GM21390 (cell line): ENCODE measurements at regions not wholly inside any gene's neighbourhood (a gene's known extent, or its start where the extent isn't known, plus 50 kb on each side); places are given as distances from the start of the nearest gene placed in this dataset.

ENCODE experiments used
- ATAC-seq: cut with Tn5 transposase; IDR thresholded peaks from one replicate; pipeline ENCODE4 v1.9.1; 2021; ENCODE audit not compliant: unreplicated experiment

DNA sequence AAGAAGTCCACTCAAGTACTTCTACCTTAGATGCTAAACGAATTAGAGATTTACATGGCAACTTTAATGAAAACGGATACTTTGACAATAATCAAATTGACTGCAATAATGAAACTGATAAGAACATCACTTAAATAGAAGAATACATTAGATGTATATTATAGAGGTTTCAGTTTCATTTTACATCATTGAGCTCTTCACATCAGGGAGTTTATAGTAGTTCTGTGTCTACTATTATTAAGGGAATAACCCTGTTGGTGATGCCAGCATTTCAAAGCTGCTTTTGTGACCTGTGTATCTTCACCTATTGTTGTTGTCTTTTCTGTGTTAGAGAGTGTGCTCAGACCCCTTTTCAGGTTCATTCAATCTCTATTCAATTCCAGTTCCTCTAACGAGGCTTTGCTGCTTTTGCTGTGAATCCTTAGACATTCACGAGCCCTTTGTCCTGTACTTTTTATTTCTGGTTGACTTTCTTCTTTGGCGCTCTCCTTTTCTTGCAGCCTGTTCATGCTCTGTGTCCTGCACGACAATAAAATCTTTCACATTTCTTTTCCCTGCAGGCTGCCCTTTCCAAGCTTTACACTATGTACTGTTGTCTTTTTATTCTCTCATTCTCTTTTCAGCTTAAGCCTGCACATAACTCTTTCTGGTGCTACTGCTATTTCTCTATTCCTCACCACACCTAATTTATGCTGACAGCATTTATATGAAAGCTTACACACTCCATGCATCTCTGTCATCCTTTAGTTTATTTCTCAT is 232.1 kb downstream of the CPE start:
- ATAC-seq, result no peak

DNA sequence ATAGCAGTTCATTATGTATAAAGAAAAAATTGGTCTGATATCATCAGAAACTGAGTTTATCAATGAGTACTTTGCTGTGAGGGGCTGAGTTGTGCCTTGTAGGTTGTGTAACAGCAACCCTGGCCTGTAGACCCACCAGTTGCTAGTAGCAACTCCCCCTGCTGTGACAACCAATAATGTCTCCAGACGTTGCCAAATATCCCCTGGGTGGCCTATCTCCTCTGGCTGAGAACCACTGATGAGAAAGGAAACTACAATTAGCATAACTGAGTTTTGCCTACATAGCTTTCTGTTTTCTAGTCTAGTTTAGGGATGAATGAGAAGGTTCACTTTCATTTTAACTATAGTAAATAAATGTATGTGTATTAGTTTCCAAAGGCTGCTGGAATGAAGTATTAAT is 234.1 kb downstream of the CPE start:
- ATAC-seq, result peak; percentile 97

DNA sequence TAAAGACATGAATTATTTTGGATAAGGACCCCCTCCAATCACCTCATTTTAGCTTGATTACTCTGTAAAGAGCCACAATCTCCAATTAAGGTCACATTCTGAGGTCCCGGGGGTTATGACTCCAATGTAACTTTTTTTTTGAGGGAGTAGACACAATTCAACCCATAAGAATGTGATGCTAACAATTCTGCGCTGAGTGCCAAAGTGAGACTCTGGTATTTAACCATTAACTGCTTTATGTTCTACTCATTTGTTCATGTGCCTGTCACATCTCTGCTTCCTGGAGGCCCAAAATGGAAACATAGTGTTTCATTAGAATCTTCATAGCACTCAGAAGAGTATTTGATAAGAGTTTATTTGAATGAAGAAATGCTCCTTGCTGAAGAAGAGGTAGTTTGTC is 234.8 kb downstream of the CPE start:
- ATAC-seq, result no peak

DNA sequence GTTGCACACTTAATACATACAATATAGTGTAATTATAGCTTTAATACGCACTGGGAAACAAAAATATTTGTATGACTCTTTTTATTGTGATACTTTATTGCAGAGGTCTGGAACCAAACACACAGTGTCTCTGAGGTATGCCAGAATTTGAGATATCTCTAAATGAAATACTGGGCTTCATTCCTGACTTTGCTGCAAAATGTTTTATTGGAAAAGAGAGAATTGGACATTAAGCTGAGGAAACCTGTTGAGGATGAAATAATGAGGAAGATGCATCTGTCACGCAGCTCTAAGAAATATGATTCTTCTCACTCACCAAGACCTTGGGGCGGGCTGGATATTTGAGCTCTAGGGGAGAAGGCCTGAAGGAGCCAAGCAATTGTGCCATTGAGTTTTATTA is 242.1 kb downstream of the CPE start:
- ATAC-seq, result no peak

DNA sequence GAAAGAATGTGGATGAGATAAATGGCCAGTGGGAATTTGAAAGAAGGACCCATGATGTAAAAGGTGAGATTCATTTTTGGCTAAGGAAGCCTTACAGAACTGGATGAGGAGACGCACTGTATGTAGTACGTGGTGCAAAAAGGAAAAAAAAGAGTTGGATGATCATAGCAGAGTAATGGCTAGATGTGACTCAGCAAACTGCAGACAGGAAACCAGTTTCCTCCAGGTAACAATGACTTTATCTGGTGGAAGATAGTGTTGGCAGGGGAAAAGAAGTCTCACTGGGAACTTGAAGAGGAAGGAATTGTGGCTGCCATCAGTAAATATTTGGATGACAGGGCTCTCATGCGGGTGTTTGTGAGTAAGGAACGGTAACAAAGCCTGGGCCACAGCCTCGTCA is 243.2 kb downstream of the CPE start:
- ATAC-seq, result no peak

DNA sequence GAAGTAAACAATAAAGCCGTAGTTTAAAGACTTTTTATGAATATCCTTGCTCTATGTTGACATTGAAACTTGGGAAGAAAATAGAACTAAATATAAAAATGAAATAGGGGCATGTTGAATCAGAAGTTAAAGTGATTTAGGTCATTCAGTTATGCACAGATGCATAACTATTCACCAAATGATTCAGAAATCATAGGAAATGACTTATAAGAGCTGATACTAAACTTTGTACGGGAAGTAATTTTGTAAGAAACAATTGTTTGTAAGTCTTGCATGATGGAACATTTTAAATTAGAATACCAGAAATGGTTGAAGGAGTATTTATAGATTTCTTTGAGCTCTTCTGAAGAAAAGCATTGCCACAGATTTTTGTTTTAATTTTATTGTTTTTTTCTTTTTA is 246.5 kb downstream of the CPE start:
- no peak for ATAC-seq

DNA sequence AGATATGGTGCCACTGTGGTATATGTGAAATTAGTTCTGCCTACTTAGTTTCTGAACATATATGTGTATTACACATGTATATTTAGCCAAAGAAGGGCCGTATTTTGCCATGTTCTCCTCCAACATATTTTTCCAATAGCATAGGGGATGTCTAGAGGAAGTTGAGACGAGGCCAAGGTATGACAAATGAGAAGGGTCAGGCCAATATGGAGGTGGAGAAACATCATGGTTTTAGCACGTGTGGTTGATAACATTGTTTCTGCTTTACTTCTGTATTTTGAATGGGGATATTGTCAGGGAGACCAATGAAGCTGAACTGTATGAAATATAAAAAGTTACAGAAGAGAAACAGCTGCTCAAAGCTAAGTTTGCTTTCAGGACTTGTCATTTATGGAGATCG is 246.7 kb upstream of the TLL1 start:
- no peak for ATAC-seq

DNA sequence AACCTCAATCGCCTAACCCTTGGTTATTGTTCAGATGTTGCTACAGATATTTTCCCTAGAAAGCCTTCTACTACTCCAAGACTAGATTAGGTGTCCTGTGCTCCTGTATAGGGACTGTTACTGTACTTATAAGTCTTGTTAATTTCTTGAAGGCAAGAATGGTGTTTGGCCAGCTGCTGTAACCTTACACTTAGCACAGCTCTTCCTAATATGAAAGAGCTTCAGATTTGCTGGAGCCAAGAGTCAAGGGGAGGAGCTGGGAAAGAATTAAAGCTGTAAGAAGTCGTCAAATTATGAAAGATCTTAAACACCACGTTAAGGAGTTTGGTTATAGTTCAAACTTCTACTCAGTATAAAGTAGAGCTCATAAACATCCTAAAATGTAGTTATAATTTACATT is 245.9 kb upstream of the TLL1 start:
- ATAC-seq, result no peak

DNA sequence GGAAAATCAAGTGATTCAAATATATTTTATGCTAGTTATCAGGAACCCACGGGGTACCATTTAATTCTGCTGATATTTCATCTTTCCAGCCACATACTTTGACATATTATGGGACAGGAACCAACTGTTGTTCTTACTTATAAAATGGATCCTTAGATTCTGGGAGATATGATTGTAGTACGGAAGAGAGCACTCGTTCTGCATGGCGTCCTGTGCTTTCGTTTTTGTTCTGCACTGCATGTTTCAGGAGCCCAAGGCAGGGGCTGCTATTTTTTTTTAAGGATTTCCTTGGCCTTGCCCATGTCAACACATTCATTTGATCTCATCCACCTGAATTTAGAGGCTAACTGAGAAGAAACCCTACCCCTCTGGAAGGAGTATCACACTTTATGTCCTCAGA is 245.5 kb upstream of the TLL1 start:
- no peak for ATAC-seq

DNA sequence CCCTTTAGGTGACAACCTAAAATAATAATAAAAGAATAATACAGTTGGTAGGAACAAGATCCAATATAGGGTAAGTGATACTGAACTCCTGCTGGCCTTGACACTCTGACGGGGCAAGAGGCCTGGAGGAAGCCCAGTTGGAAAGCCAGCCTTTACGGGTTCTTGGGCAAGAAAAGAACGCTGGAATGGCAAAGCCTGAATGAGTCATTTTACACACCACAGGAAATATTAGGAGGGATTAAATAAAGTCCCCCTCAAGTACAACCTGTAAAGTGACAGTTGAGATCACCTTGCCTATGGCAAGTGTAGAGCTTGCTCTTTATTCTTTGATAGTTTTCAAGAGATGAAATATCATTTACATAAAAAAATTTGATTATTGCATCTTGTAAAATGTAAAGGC is 244.5 kb upstream of the TLL1 start:
- no peak for ATAC-seq

DNA sequence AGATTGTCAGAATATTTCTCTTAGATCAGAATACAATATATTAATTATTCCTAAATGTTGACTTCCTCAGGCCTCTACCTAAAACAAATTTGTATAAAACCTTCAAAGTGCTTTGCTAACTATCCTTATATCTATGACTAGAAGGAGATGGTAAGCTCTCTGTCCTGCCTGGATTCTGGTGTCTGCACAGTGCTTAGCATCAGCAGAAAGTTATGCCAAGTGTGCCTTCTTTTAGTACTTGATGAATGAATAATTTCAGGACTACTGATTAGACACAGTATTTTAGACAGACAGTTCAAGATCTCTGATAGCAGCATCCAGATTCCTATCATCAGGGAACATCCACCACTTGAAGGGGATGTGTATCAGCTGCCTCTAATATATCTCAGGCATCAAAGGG is 242.4 kb upstream of the TLL1 start:
- ATAC-seq, result no peak

DNA sequence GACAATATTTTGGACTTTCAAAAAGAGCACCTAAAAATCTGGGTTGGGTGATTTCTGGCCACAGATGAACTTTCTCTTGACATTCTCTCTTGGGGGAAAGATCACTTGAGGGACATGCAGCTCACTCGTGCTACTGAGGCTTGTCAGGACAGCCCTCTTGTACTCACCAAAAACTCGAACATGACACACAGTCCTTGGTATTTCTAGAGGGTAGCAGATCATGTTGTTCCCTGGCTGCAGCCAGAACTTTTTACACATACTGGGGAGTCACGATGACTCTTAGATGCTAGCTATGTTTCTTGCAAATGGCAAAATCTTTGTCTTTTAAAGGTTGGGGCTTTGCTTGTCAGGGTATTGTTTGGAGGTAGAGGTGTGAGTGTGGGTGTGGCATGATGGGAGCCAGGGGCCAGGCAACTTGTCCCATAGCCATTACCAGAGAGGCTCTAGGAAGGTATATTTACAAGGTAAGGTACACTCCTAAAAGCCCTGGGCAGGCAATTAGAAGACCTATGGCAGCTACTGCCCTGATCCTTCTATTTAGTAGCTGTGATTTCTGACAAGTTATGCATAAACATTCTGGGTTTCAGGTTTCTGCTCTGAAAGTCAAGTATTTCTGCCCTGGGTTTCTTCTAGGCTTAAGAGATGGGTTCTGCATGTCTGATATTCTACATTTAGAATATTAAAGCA is 241.7 kb upstream of the TLL1 start:
- ATAC-seq, result no peak

DNA sequence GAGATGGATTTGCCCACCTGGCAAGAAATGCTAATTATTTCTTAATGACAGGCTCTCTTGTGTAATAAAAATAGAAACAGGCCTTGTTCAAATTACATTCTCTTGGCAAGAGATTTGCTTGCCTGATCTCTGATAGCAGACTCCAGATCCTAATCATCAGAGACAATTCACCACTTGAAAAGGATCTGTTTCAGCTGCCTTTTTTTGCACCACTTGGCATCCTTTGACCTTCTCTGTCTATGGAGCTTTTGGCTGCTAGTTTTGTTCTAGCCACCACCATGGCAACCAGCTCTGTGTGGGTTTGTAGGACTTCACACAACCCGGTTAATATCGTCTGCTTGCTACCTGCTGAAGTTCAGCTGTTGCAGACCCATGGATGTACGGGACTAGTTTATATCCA is 241.1 kb upstream of the TLL1 start:
- no peak for ATAC-seq

DNA sequence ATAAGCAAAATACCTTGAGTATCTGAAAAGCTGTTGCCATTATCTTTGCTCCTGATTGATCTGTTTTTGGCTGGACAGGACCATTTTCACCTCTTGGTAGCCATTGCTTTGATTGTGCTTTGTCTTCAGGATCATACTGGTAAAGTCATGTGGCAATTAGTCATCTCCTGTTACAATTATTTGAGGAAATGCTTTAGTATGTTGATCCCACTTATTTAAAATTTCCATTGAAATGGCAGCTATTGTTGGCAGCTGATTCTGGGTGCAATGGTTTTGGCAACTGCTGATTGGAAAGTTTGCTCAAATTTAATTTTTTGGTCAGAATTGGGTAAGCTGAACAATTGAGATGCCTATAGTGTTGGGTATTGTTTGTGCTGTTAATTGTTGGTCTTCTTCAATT is 238.3 kb upstream of the TLL1 start:
- no peak for ATAC-seq

DNA sequence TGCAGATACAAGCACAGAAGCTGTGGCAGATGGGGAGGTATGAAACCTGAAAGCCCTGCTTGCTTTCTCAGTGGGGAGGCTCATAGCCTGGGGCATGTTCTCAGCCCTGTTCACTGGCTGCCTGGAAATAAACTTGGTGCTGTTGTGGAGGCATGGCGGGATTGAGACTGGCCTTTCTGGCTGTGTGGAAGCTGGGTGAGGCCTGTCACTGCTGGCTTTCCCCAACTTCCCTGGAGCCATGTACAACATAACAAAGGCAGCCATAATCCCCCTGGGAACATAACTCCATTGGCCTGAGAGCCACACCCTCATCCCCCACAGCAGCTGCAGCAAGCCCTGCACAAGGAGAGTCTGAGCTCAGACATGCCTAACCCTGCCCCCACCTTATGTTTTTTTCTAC is 237.7 kb upstream of the TLL1 start:
- no peak for ATAC-seq

DNA sequence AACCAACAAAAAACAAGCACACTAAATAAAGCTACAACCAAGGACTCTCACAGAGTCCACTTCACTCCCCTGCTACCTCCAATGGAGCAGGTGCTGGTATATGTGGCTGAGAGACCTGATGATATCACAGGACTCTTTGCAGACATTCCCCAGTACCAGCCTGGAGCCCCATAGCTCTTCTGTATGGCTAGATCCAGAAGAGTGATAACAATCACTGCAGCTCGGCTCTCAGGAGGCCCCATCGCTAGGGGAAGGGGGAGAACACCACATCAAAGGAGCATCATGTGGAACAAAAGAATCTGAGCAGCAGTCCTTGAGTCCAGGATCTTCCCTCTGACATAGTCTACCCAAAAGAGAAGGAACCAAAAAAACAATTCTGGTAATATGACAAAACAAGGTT is 237.1 kb upstream of the TLL1 start:
- no peak for ATAC-seq

DNA sequence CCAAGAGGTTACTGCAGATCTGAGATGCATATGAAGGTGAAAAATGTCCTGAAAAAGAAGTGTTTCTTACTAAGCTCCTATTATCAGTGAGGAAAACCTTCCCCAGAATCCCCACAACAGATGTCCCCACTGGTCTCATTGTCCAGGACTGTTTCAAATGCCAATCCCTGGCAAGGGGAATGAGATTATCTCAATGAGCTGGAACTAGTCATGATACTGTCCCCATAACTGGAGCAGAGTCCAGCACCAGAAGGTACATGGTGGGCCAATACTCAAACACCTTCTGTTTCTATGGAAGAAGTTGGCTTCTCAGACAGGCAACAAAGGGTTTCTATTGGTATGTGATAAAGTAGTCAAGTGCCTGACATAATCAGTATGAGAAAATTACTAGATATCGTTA is 221.1 kb upstream of the TLL1 start:
- ATAC-seq, result no peak

DNA sequence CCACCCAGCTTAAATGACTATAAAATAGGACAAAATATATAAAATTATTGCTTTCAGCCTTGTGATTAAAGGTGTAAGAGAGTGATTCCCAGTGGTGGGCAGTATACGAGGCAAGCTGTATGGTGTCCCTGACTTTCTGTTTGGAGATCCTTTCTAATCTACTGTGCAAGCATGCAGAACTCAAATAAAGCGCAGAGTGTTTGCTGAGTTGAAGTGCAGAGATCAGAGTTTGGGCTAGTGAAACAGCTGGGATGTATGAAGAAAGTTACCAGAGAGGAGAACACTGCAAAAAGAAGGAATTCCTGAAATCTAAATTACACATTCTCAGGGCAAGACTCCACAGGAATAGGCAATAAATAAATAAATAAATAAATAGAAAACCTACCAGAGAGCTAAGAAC is 218.5 kb upstream of the TLL1 start:
- no peak for ATAC-seq

DNA sequence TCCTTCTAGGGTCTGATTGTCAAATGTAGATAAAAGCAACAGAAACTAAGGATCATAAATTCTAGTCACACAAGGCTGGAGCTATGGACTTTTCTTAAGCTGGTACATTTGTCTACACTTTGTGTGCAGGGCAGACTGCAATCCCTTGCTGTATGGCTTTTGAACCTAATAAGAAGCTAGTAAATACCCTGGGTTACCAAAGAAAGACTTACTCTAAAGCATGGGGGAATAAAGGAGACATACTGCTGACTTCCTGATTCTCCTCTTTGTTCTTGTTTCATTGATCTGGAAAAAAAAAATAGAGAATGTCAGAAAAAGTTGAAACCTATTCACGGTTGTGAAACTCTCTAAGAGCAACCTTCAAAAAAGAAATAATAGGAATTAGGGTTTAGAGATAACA is 216.6 kb upstream of the TLL1 start:
- no peak for ATAC-seq

DNA sequence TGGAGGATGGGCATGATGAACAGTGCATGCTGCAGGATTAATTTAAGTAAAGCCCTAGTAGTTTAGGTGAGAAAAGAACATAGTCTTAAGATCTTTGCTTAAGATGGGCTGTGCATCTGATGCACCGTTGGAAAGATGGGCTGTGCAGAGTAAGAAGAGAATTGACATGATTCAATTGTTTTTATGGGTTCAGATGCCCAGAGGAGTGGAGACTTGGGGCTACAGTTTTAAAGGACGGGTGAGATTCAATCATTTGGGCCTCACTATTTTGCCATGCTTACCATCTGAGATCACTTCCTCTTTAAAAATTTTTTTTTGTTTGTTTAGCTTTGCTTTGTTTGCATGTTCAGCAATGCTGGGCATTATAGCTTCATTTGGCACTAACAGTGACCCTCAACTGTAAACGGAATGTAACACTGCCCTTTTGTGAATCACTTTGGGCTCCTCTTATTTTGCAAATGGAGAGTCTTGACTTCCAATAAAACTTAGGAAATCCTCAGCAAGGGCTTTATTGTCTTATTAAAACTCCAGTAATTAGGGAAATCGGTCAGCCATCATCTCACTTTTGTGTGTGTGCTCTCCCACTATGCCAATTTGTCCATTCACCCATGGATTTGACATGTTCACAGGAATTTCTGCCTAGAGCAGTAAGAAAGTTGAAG is 216.1 kb upstream of the TLL1 start:
- ATAC-seq, result no peak

DNA sequence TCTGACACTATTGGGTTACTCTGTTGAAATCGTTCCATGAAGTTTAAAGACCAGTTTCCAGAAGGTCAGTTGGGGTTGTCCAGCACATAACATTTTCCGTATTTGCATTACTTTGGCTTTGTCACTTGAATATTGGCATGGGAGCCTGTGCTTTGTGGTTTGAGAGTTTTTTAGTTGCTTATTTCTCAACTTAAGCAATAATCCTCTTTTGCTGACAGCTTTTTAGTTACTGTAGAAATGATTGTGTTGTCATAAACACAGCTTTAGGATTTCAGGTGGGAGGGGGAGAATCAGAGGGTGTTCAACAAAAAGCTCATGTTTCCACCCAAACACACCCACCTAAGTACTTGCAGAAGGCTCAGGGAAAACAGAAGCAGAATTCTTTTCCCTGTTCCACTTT is 210.7 kb upstream of the TLL1 start:
- no peak for ATAC-seq

DNA sequence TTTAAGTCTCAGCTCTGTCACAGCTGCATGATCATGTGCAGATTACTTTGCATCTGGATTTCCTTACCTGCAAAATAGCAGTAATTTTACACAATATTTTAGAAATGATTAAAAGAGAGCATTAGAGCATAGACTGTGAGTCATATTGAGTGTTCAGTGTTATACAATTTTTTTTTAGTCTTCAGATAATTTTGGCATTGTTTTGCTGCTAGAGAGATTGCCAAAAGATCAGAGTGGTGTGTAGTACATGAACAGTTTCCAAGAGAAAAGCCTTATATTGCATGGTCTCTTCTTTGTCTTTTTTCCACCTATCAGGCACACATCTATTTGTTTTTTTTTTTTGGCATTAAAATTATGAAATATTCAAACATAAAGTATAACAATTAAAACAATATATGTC is 209.6 kb upstream of the TLL1 start:
- ATAC-seq, result no peak
